ENCODE measurements at regions not wholly inside any gene's neighbourhood (a gene's known extent, or its start where the extent isn't known, plus 50 kb on each side); places are given as distances from the start of the nearest gene placed in this dataset.

DNA sequence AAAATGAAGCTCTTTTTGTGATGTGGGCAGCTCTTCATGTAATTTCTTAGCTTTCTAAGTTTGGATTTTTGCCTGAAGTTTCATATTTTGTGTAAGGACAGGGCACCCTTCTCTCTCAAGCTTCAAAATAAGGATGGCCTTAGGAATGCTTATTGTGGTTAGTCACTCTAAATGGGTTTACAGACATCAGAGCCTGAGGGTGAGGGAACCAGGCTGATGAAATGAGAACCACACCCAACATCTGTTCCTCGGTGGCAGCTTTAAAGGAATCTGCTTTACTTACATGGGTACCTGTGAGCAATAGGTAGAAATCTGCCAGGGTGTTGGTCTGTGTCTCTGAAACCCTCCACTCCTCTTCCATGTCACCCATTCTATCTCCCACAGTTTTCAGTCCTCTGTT is 174.3 kb downstream of the EMX2 start:
- DNase-seq (ENCODE audit: low read depth): no peak

DNA sequence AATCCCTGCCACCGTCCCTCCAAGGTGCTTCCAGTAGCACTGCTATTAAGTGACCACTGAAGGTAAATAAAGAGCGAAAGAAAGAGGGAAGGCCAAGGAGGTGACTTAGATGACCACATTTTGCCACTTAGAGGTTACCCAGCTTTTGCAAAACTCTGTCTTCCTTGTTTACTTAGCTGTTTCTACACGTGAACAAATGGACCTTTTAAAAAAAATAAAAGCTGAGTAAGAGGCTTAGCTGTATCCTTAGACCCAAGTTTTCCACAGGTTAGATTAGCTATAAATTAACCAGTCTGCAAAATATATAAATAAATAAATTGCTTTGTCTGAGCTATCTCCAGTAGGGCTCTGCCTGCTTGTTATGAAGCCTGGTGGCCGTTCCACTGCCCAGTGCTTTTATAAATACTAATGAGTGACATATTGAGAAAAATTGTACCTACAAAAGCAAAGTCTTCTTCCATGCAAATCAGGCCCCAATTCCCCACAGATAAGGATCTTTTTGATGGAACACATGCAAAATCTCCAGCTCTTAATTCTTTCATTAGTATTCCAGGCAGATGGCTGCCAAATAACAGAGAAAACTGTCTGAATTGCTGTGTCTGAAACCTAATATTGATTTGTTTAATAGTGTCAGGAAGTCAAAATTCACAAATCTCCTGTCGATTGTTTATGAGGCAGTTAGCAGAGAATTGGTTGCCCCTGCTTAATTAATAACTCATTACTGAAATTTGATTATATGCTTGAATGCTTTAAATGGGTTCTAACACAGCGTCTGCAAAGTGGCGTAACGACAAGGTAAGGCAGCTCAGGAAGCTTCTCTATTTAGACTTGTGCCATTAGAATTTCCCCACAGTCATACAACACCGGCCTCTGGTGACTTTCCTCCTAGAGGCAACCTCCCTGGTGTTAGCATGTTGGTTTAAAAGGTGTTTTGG is 176.7 kb downstream of the EMX2 start:
- DNase-seq (ENCODE audit: low read depth): no peak

DNA sequence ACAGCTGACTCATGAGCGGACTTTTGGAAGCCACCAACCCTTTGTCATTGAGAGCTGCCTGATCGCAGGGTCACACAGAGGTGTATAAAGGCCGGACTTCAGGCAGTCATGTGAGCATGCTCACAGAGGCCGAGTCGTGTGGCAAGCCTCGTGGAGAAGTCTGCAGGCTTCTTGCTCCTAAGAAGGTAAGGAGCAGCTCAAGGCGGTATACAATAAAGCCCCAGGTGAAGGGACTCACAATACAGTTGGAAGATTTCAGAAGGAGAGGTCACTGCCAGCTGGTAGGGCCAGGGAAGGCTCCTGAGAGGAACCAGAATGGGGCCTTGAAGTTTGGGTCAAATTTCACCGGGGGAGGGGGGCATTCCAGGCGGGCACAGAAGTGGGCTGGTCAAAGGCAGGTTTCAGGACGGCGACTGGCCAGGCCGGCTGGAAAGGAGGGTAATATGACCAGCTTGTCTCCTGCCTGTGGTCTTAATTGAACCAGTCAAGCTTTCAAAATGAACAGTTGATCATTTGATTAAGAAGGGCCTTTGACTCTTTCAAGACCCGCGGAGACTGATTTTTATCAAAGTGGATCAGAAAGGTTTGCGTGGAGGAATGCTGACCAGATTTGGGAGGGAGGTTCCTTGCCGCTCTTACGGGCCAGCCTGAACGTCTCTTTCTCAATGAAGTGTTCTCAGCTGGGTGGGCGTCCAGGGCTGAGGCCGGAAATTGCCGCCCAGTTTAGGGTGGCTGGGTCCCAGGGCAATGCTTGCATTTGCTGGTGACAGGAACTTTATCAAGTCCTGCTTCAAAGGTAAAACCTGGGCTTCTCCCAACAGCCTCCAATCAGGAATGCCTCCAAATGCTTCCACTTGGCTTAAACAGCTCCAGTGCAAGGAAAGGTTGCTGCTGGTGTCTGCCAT is 178.6 kb downstream of the EMX2 start:
- DNase-seq (ENCODE audit: low read depth): no peak

DNA sequence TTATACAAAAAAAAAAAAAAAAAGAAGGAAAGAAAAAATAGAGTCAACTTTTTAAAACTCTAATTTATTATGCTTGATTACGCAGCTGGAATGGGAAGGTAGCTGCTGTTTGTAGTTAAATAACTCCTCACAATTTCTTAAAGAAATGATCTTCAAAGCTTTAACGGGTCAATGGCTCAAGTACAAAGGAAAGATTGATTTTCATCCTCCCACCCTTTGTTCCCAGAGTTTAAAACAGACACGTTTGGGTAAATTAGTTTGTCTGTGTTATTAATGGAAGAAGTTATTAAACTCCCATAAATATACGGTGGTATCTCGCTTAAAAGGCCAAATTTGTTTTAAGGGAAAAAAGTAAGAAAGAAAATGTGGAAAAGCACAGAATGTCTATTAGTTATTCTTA is 179.3 kb downstream of the EMX2 start:
- no peak for DNase-seq (ENCODE audit: low read depth)

DNA sequence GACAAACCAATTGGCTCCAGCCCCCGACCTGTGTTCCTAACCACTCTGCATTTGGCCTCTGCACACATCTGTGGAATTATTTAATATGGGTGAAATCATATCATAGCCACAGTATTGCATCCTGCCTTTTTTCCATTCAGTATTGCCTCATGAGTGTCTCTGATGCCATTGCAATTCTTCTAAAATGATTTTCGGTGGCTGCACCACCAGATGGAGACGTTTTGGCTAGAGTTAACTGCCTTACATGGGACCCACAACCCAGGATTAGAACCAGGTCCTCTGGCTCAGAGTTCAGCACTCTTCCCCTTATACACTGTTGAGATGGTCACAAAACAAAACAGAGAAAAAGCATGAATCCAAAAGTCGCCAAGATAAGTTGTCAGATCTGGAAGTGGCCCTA is 180.8 kb downstream of the EMX2 start:
- no peak for DNase-seq (ENCODE audit: low read depth)

DNA sequence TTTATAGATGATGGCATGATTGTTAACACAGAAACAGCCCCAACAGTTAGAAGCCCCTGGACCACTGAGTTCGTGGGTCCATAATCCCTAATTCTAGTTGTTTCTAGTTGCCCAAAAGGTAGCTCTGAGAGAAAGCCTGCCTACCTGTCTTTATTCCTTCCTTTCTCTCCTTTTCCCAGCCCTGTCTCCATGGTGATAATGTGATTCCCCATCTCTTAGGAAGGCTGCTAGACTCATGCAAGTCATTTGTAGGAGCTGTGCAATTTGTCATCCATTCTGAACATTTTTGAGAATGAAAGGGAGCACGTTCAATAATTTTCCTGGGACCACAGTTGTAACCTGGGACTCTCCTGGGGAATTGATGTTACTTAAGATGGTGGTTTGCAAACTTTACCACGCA is 183.4 kb downstream of the EMX2 start:
- no peak for DNase-seq (ENCODE audit: low read depth)

DNA sequence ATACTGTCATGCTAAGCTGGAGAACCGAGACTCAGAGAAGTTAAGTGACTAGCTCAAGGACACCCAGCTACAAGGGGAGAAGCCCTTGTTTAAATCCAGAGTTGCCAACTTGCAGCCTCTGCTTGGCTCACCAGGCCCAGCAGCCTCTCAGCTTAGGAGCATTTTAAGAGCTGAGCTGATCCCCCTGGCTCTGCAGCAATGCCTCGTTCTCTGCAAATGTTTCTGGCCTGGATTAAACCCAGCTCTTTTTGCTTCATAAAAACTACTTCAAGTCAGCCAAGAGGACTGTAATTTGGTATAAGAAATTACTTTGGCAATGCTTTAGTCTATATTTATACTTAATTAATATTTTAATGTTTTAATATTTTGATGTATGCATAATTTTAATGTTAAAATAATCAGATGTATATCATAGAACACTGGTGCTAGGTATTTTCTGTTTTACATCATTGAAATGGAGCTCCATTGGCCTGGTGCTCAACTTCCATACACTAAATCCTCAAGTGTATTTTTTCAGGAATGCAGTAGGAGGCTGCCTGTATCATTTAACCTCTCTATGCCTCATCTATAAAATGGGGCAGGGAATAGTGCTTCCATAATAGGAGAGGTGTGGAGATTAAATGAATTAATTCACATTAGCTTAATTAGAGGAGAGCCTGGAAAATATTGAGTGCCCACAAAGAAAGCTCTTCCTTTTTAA is 184.2 kb downstream of the EMX2 start:
- DNase-seq (ENCODE audit: low read depth): no peak

DNA sequence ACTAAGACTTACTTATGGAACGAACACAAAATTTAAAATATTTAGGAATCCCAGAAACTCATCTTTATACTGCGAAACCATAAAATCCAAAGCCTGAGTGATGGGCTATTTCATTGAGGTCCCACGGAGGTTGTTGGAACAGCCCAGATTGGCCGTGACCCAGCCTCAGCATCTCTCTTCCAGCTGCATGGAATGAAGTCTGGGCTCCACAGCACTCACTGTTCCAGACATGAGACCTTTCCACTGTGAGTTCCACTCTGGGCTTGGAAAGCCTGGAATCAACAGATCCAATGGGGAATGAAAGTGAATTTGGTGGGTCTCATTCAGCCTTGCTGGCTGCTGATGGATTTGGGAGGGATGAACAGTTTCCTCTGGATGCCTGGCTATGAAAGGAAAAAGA is 184.9 kb downstream of the EMX2 start:
- no peak for DNase-seq (ENCODE audit: low read depth)

DNA sequence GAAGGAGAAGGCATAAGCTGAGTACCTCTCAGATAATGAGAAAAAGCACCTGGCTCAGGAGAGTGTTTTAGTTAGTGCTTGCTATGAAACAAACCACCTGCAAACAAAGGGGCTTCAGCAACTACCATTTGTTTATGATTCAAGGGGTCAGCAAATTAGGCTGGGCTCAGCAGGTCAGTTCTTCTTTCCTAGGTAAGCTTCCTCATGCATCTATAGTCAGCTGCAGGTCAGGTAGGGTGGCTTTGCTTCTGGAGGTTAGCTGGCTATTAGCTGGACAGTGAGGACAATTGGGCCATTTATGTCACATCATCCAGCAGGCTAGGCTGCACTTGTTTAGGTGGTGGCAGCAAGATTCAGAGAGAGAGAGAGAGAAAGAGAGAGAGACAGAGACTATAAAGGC is 185.5 kb downstream of the EMX2 start:
- DNase-seq (ENCODE audit: low read depth): no peak

DNA sequence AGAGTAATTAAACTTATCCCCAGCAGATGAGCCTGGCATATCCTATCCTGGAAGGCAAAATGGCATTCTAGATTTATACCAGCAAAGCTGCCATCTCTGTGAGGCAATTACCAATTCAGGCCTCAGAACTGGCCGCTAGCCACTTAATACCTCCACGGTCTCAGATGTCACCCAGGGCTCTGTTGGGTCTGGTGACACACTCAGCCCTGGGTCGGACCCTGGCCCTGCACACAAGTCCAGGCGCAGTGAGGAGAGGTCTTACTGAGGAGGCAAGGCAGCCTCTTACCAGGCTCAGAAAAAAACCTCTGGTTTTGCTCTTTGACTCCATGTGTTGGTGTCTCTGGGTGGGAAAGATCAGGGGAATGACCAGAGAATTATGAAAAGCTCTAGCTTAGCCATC is 186.6 kb downstream of the EMX2 start:
- no peak for DNase-seq (ENCODE audit: low read depth)

DNA sequence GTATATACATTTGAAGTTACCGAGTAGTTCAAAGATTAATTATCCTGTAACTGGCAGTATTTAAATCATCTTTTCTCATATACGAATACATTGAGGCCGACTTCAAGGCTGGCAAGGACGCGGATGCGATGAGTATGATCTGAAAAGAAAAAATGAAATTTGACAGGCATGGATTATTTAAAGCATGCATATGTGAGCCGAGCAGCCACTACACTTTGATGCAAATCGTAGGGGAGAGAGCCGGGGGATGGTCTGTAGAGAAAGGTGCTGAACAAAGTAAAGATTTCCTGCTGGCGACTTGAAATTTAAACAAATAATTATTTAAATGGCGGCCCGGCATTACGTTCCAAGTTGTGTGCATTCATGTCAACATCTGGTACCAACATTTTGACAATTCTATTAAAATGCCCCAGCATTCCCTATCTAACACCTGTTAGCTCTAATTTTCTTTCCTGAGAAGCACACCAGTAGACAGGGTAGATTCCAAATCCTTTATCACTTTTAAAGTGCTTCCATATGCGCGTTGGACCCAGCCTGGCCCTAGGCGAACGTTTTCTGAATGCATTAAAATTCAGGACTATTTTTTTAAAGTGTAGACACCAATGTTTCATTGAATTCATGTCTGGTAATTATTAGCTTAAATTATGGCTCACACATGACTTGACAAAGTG is 188.7 kb downstream of the EMX2 start:
- DNase-seq (ENCODE audit: low read depth): no peak

DNA sequence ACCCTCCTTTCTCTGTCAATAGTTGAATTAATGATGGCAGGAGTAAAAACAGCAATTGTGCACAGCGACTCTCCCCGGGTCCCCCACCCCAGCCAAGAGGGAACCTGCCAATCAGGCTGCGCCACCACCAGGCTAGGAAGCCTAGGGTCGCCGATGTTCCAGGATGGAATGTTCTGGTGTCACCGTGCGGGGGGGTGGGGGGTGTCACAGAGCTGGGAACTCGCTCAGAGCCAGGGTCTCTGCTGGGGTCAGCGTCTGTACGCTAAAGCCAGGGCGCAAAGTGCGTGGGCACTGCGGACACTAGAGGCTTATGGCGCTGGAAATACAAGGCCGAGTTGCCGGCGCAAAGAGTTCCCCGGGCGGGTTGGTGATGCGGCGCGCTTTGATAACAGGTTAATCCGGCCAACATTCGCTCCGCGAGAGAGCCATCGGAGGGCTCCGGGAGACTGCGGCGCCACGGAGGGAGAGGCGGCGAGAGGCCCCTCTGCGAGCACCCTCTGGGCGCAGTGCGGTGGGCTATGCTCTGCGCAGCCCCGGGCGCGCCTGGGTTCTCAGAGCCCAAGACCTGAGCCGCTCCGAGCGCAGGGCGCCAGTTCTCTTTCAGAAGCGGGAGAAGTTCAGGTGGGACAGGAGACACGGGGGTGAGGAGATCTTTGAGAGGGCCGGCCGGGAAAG is 192.3 kb downstream of the EMX2 start:
- DNase-seq (ENCODE audit: low read depth): no peak

DNA sequence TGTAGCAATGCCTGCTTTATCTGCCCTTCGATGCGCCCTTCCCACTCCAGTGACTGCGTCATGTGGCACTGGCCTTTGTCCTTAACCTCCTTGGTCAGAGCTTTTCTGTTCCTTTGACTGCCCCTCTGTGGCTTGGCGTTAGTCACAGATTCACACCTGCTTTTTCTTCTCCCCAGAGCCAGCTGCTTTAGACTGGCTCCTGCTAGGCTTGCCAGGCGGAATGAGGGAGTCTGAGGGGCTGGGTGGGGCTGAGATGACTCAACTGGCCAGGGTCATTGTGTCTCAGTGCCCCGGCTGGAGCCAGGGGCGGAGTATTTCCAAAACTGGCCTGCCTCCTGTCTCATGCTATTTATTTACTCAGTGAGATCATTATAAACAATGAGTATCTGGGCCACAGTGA is 194.1 kb downstream of the EMX2 start:
- DNase-seq (ENCODE audit: low read depth): peak; percentile 66

DNA sequence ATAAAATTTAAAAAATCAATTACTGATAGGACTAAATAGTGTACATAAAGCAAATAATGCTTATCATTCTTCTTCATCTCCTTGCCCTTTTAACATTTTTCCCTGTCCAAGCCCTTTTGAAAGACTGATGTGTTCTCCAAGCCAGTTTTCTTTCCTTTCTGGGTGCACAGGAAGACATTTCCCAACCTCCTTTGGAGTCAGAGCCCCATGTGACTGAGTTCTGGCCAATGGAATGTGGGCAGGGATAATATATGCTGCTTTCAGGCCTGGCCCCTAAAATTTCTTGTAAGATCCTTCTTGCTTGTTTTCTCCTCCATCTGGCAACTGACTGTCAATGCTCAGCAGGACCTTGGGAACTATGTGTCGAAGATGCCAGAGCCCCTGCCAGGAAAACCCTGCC is 197.5 kb downstream of the EMX2 start:
- no peak for DNase-seq (ENCODE audit: low read depth)

DNA sequence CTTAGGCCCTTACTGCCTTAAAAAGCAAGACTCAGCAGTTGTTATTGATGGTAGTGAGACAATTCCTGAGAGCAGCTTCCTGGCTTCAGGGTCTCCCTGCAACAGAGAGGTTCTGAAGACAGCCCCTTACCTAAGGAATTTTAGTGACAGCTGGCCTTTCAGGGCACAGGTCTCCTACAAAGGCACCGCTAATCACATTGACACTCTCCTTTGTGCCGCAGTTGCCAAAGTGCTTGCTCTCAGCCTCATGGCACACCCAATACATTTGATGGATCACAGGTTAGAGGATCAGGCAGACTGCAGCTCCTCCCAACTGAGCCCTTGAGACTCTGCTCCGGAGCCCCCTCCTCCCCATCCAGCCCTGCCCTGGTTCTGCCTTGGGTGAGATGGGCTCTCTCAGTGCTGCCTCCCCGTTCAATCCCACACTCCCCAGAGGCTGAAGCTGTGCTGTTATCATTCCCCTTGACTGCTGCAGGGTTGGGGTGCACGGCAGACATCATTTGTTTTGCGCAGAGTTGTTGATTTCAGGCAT is 198.2 kb downstream of the EMX2 start:
- no peak for DNase-seq (ENCODE audit: low read depth)

DNA sequence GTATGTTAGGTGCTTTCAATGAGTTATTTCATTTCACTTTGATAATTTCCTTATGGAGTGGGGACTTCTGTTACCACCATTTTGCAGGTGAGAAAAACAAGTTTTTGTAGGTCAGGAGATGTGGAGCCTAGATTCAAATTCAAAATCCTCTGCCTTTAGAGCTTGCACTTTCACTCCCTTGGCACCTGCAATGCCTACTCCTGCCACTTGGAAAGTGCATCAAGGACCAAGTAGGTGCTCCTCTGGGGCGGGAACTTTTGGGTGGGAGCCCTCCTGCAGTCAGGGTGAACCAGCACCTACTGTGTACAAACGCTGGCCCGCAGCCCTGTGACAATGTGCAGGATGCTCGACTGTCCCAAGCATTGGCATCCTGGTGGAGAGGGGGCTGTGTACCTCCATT is 199.0 kb downstream of the EMX2 start:
- no peak for DNase-seq (ENCODE audit: low read depth)

DNA sequence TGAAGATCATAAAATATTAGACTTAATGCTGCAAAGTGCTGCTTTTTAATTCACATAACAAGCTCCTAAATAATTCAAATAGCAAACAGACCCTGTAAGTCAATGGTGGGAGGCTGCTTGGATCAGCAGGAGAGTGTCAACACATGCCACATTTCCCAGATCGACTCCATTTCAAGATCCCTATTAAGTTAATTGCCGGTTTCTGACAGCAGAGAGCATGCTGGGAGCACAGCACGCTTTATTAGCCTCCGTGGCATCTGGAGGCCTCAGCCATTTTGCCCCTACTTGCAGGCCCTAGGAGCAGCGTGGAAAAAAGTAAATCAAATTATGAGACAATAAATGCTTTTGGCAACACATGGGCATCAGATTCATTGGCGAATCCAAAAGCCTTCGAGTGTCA is 201.0 kb downstream of the EMX2 start:
- no peak for DNase-seq (ENCODE audit: low read depth)

DNA sequence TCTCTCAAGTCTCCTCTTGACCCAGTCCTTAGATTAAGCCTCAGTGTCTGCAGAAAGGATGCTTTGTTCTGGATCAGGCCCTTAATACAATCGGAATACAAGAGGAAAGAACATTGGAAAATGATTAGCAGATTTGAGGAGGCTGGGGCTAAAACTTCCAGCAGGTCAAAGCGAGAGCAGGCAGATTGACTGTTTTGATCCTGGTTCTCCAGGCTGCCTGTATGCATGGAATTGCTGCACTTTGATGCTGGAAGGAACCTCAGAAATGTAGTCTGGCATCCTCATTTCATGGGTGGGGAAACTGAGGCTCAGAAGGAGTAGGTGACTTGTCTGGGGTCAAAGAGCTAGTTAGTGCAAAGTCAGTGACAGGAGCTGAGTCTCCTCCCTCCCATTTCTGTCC is 202.8 kb downstream of the EMX2 start:
- no peak for DNase-seq (ENCODE audit: low read depth)

DNA sequence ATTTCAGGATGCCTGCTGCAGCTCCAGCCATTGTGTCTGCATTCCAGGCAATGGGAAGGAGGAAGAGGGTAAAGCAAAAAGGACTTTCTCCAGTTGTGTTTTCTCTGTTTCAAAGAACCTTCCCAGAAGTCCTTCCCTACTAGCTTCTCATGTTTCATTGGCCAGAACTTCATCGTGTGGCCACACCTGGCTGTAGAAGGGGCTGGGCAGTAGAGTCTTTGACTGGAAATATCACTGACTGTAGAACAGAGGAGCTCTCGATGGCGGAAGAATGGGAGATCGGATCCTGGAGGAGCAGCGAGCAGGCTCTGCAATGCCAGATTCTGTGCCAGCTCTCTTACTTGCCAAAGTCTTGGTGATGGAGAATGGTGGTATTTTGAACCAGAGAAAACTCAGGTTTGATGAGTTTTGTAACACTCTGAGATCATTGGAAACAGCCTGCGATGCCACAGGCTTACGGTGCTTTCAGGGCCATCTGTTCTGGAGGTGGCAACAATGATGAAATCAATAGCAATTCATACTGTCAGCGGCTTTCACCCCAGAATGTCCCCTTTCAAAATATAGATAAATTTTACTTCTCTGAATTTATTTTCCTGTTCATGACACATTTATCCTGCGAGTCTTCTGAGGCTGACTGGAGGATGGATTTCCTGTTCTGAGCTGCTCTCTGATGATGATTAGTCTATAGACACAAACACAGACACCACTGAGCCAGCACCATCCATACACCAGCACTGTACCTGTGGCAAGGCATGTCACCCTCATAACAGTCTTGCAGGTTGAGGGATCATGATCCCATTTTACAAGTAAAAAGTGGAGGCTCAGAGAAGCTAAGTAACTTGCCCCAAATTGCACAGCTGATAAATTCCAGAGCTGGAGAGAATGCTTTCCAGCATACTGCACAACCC is 204.2 kb downstream of the EMX2 start:
- no peak for DNase-seq (ENCODE audit: low read depth)

DNA sequence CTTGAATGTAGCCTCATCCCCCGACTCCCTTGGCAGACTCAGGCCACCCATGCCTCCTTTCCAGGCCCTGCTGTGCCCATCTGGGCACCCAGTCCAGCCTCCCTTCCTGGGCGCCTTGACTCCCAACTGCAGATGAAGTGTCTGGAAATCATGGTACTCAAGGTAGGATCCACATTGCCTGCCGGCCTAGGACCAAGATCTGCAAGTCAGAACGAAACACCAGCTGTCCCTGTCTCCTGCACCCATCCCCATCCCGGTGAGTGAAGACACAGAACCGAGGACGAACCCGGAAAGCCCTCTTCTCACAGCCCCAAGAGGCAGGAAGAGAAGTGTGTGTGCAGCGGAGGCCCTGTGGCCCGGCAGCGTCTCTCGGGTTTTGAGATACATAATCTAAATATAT is 205.1 kb downstream of the EMX2 start:
- DNase-seq (ENCODE audit: low read depth): no peak

Data from LHCN-M2 (cell line).